ENCODE measurements at regions not wholly inside any gene's neighbourhood (a gene's known extent, or its start where the extent isn't known, plus 50 kb on each side); places are given as distances from the start of the nearest gene placed in this dataset.

DNA sequence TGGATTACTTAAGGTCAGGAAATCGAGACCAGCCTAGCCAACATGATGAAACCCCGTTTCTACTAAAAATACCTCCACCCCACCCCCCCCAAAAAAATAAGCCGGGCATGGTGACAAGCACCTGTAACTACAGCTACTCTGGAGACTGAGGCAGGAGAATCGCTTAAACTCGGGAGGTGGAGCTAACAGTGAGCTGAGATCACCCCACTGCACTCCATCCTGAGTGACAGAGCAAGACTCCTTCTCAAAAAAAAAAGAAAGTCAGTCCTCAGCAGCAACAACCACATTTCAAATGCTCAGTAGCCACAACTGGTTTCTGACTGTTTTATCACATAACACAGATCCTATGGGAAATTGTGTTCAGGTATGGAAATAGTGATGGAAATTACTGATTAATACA lies 135.3 kb downstream of the HFE start:
- H3K36me3 ChIP-seq (ENCODE audit: insufficient read depth): no peaks in the 10 kb centered on the region
- H3K4me2 ChIP-seq: peak overlapping the region; percentile 71
- H3K79me2 ChIP-seq (ENCODE audit: insufficient read depth, low read depth): no peaks in the 10 kb centered on the region
- H3K27ac ChIP-seq: peak overlapping the region; percentile 77; the same call in 1 of the 2 replicates
- no peaks in the 10 kb centered on the region for H4K20me1 ChIP-seq (ENCODE audit: insufficient read depth)
- TF ChIP-seq, protein P1, sequence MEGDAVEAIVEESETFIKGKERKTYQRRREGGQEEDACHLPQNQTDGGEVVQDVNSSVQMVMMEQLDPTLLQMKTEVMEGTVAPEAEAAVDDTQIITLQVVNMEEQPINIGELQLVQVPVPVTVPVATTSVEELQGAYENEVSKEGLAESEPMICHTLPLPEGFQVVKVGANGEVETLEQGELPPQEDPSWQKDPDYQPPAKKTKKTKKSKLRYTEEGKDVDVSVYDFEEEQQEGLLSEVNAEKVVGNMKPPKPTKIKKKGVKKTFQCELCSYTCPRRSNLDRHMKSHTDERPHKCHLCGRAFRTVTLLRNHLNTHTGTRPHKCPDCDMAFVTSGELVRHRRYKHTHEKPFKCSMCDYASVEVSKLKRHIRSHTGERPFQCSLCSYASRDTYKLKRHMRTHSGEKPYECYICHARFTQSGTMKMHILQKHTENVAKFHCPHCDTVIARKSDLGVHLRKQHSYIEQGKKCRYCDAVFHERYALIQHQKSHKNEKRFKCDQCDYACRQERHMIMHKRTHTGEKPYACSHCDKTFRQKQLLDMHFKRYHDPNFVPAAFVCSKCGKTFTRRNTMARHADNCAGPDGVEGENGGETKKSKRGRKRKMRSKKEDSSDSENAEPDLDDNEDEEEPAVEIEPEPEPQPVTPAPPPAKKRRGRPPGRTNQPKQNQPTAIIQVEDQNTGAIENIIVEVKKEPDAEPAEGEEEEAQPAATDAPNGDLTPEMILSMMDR (conservative IDR thresholded peaks at IDR 0.05; ENCODE audit: low read depth, low read length): no peak
- H3K4me3 ChIP-seq (IDR thresholded peaks at IDR 0.05; ENCODE audit: insufficient read depth, low read depth, low read length): no peak overlapping the region
- 0 out of 2 replicates have a peak overlapping the region, but pooled peaks have one; percentile 12 for H2AFZ ChIP-seq (ENCODE audit: low read depth)
- no peaks in the 10 kb centered on the region for H3K27me3 ChIP-seq (ENCODE audit: insufficient read depth, low read depth)
- peaks cover 42% of the 10 kb centered on the region for H3K4me1 ChIP-seq (ENCODE audit: low read depth, poor library complexity, severe bottlenecking)
- peak overlapping the region; percentile 54; the same call in 1 of the 2 replicates for H3K9ac ChIP-seq

DNA sequence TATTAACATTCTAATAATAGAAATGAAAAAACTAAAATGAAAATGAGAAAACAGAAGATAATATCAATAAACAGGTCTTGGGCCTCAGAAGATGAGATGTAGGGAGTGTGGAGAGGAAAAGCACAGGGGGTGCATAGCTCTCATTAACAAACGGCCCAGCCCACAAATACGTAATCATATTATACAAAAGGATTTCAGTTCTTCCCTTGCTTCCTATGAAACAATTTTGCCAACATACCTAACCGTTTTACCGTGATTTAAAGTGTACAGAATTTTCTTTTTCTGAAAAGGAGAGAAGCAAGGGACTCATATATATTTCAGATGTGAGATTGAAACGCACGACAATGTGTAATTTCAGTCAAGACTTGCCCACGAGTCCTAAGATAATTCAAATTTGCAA lies 136.0 kb downstream of the HFE start:
- H3K4me1 ChIP-seq (ENCODE audit: low read depth, poor library complexity, severe bottlenecking): peaks cover 45% of the 10 kb centered on the region
- peak overlapping the region; percentile 54 for H3K9ac ChIP-seq
- H3K36me3 ChIP-seq (ENCODE audit: insufficient read depth): no peaks in the 10 kb centered on the region
- H3K4me3 ChIP-seq (IDR thresholded peaks at IDR 0.05; ENCODE audit: insufficient read depth, low read depth, low read length): no peak overlapping the region
- H3K4me2 ChIP-seq: peak overlapping the region; percentile 71
- H3K27ac ChIP-seq: peak overlapping the region; percentile 77
- peak overlapping the region; percentile 3; the same call in 1 of the 2 replicates for H2AFZ ChIP-seq (ENCODE audit: low read depth)
- H3K27me3 ChIP-seq (ENCODE audit: insufficient read depth, low read depth): no peaks in the 10 kb centered on the region
- H3K79me2 ChIP-seq (ENCODE audit: insufficient read depth, low read depth): no peaks in the 10 kb centered on the region
- TF ChIP-seq, protein P1 (conservative IDR thresholded peaks at IDR 0.05; ENCODE audit: low read depth, low read length): no peak
- H4K20me1 ChIP-seq (ENCODE audit: insufficient read depth): no peaks in the 10 kb centered on the region

GRCh38 chr6:26223650-26224546 lies 136.7 kb downstream of the HFE start:
- H3K27ac ChIP-seq: peak overlapping the region; percentile 77
- TF ChIP-seq, protein P1 (conservative IDR thresholded peaks at IDR 0.05; ENCODE audit: low read depth, low read length): no peak
- H3K4me2 ChIP-seq: peak overlapping the region; percentile 71
- peak overlapping the region; percentile 54 for H3K9ac ChIP-seq
- H3K27me3 ChIP-seq (ENCODE audit: insufficient read depth, low read depth): no peaks in the 10 kb centered on the region
- H3K79me2 ChIP-seq (ENCODE audit: insufficient read depth, low read depth): no peaks in the 10 kb centered on the region
- H2AFZ ChIP-seq (ENCODE audit: low read depth): peak overlapping the region; percentile 3; the same call in 1 of the 2 replicates
- no peak overlapping the region for H3K4me3 ChIP-seq (IDR thresholded peaks at IDR 0.05; ENCODE audit: insufficient read depth, low read depth, low read length)
- H4K20me1 ChIP-seq (ENCODE audit: insufficient read depth): no peaks in the 10 kb centered on the region
- H3K4me1 ChIP-seq (ENCODE audit: low read depth, poor library complexity, severe bottlenecking): peaks cover 40% of the 10 kb centered on the region
- no peaks in the 10 kb centered on the region for H3K36me3 ChIP-seq (ENCODE audit: insufficient read depth)

DNA sequence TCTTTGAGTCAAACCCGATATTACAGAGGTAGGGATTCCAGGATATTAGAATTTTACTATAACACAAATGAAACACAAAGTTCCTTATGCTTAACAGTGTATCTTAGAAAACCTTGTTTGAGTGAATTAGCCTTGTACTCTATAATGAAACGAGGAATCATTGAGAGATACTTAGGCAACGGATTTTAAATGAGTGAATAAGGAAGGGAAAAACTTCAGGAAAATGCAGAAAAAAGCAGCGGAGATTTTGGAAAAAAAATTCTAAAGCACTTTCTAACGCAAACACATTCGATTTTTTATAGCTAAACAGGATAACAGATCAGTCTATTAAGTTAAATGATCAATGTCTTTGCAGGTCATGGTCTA lies 137.3 kb downstream of the HFE start:
- Histone ChIP-seq H3K27me3 (ENCODE audit: insufficient read depth, low read depth) (no peaks in the 10 kb centered on the region), H3K9ac (peak overlapping the region; percentile 54), H3K4me2 (peak overlapping the region; percentile 20; the same call in 1 of the 2 replicates), H3K27ac (peak overlapping the region; percentile 77), H4K20me1 (ENCODE audit: insufficient read depth) (no peaks in the 10 kb centered on the region), H3K4me1 (ENCODE audit: low read depth, poor library complexity, severe bottlenecking) (peaks cover 36% of the 10 kb centered on the region), H2AFZ (ENCODE audit: low read depth) (peak overlapping the region; percentile 3; the same call in 1 of the 2 replicates), H3K79me2 (ENCODE audit: insufficient read depth, low read depth) (no peaks in the 10 kb centered on the region), H3K4me3 (IDR thresholded peaks at IDR 0.05; ENCODE audit: insufficient read depth, low read depth, low read length) (no peak overlapping the region), H3K36me3 (ENCODE audit: insufficient read depth) (no peaks in the 10 kb centered on the region)
- TF ChIP-seq, protein P1 (conservative IDR thresholded peaks at IDR 0.05; ENCODE audit: low read depth, low read length): no peak
